H1 (cell line): ENCODE measurements at regions not wholly inside any gene's neighbourhood (a gene's known extent, or its start where the extent isn't known, plus 50 kb on each side); places are given as distances from the start of the nearest gene placed in this dataset.

ENCODE experiments used
- CTCF ChIA-PET: fragments of 300-600 bp; sonication (Branson Sonifier 250); formaldehyde crosslinking; loops from one replicate; lab custom pipeline; 2021; ENCODE audit not compliant: partially characterized antibody; lab: Charles Lee
- POLR2A ChIA-PET: fragments of 300-600 bp; sonication (Branson Sonifier 250); formaldehyde crosslinking; loops from one replicate; lab custom pipeline; 2021; ENCODE audit warnings: inconsistent platforms; ENCODE audit not compliant: partially characterized antibody; lab: Charles Lee
- DNase-seq, 2 experiments: peaks; one replicate each; pipeline versions ENCODE4 v3.0.0 to v3.0.0-alpha.2; 2010 to 2022; ENCODE audit warnings: low spot score in 2 of 2, low read depth in 1 of 2, mixed read lengths in 1 of 2
- FAIRE-seq: peaks from 2 replicates; lab custom pipeline; 2011; peaks lifted over from hg19 to GRCh38; lab: Jason Lieb, UNC
- H2AFZ ChIP-seq: 2 replicates; pipeline ENCODE4 v1.8.1; 2012; ENCODE audit warnings: low read length, inconsistent platforms
- H2AK5ac ChIP-seq: 2 replicates; pipeline ENCODE4 v1.6.1; 2013; ENCODE audit warnings: low read depth, low read length
- H2BK120ac ChIP-seq: replicated peaks from 2 replicates; pipeline ENCODE3; 2013; ENCODE audit warnings: low read depth, low read length, inconsistent platforms
- H2BK12ac ChIP-seq: 2 replicates; pipeline ENCODE4 v1.6.1; 2013; ENCODE audit warnings: low read depth, low read length
- H2BK15ac ChIP-seq: 2 replicates; pipeline ENCODE4 v1.6.1; 2013; ENCODE audit warnings: low read length
- H2BK20ac ChIP-seq: 2 replicates; pipeline ENCODE4 v1.6.1; 2013; ENCODE audit warnings: low read length
- H2BK5ac ChIP-seq: 2 replicates; pipeline ENCODE4 v1.6.1; 2013; ENCODE audit warnings: low read depth, low read length
- H3K14ac ChIP-seq: 2 replicates; pipeline ENCODE4 v1.6.1; 2013; ENCODE audit warnings: inconsistent platforms; ENCODE audit not compliant: insufficient read length
- H3K18ac ChIP-seq: 2 replicates; pipeline ENCODE4 v1.6.1; 2013; ENCODE audit warnings: low read length; ENCODE audit errors: extremely low read depth
- H3K23ac ChIP-seq: 2 replicates; pipeline ENCODE4 v1.6.1; 2013; ENCODE audit warnings: inconsistent platforms; ENCODE audit not compliant: insufficient read length
- H3K23me2 ChIP-seq: 2 replicates; pipeline ENCODE4 v1.6.1; 2013; ENCODE audit warnings: low read depth, low read length
- H3K27ac ChIP-seq: 2 replicates; pipeline ENCODE4 v1.6.1; 2011; ENCODE audit warnings: low read depth, low read length, inconsistent platforms
- H3K27me3 ChIP-seq, 4 experiments: replicated peaks in 1 of 4; 1 replicate in 1 of 4; 2 replicates in 3 of 4; pipeline versions ENCODE4 v1.6.1 to v1.8.1; 2011 to 2013; ENCODE audit warnings: low read length in 3 of 4, mild to moderate bottlenecking in 3 of 4, inconsistent platforms in 2 of 4, mixed read lengths in 2 of 4, moderate library complexity in 1 of 4; ENCODE audit not compliant: control insufficient read depth in 3 of 4, insufficient read depth in 3 of 4; ENCODE audit errors: extremely low read depth in 1 of 4
- H3K36me3 ChIP-seq, 4 experiments: 2 replicates each; pipeline versions ENCODE4 v1.6.1 to v1.8.1; 2011 to 2013; ENCODE audit warnings: mild to moderate bottlenecking in 4 of 4, low read length in 3 of 4, moderate library complexity in 2 of 4, control low read depth in 1 of 4, inconsistent platforms in 1 of 4; ENCODE audit not compliant: insufficient read depth in 4 of 4, control insufficient read depth in 2 of 4
- H3K4ac ChIP-seq: replicated peaks from 2 replicates; pipeline ENCODE3; 2013; ENCODE audit warnings: low read length, low read depth, mixed read lengths, inconsistent platforms; ENCODE audit not compliant: insufficient read length
- H3K4me1 ChIP-seq, 4 experiments: replicated peaks in 1 of 4; 1 replicate in 1 of 4; 2 replicates in 3 of 4; pipeline versions ENCODE4 v1.6.1 to v1.8.1; 2011 to 2013; ENCODE audit warnings: low read length in 3 of 4, inconsistent platforms in 2 of 4, mixed read lengths in 1 of 4; ENCODE audit not compliant: insufficient read depth in 4 of 4, control insufficient read depth in 3 of 4
- H3K4me2 ChIP-seq, 2 experiments: 2 replicates each; pipeline versions ENCODE4 v1.6.1 to v1.8.1; 2011 to 2013; ENCODE audit warnings: low read depth in 2 of 2, low read length in 2 of 2, control low read depth in 1 of 2, inconsistent platforms in 1 of 2, mild to moderate bottlenecking in 1 of 2; ENCODE audit not compliant: insufficient read depth in 1 of 2
- H3K4me3 ChIP-seq, 4 experiments: fragments of 200-600, 300-600 bp in 1 of 4; sonication (generic), shearing (Covaris generic), sonication (Bioruptor Twin) in 1 of 4; 2 replicates each; pipeline versions ENCODE4 v1.5.1 to v1.8.1; 2011 to 2016; ENCODE audit warnings: low read length in 4 of 4, low read depth in 3 of 4, control low read depth in 2 of 4, inconsistent platforms in 2 of 4, mild to moderate bottlenecking in 2 of 4, mixed read lengths in 1 of 4, moderate library complexity in 1 of 4; ENCODE audit not compliant: insufficient read depth in 2 of 4; ENCODE audit errors: extremely low read depth in 1 of 4
- H3K56ac ChIP-seq: replicated peaks from 2 replicates; pipeline ENCODE3; 2013; ENCODE audit warnings: low read depth, mild to moderate bottlenecking, mixed read lengths, low read length, inconsistent platforms; ENCODE audit not compliant: insufficient read length
- H3K79me1 ChIP-seq: 2 replicates; pipeline ENCODE4 v1.6.1; 2013; ENCODE audit warnings: low read depth, low read length, control low read depth
- H3K79me2 ChIP-seq, 2 experiments: 2 replicates each; pipeline versions ENCODE4 v1.6.1 to v1.8.1; 2012 to 2013; ENCODE audit warnings: low read length in 2 of 2, mild to moderate bottlenecking in 2 of 2, inconsistent platforms in 1 of 2; ENCODE audit not compliant: insufficient read depth in 2 of 2, control insufficient read depth in 1 of 2
- H3K9ac ChIP-seq, 4 experiments: replicated peaks in 1 of 4; 1 replicate in 1 of 4; 2 replicates in 3 of 4; pipeline versions ENCODE4 v1.6.1 to v1.8.1; 2011 to 2013; ENCODE audit warnings: low read depth in 3 of 4, low read length in 3 of 4, control low read depth in 2 of 4, mild to moderate bottlenecking in 2 of 4, moderate library complexity in 2 of 4, inconsistent platforms in 1 of 4; ENCODE audit errors: extremely low read depth in 1 of 4
- H3K9me3 ChIP-seq, 2 experiments: 2 replicates each; pipeline versions ENCODE4 v1.6.1 to v1.8.1; 2012 to 2013; ENCODE audit warnings: mild to moderate bottlenecking in 2 of 2, moderate library complexity in 2 of 2, control low read depth in 1 of 2, inconsistent platforms in 1 of 2, low read depth in 1 of 2, low read length in 1 of 2, mixed read lengths in 1 of 2; ENCODE audit not compliant: insufficient read depth in 2 of 2
- H4K20me1 ChIP-seq, 2 experiments: replicated peaks in 1 of 2; 2 replicates each; pipeline versions ENCODE3 to v1.8.1; 2011 to 2013; ENCODE audit warnings: inconsistent platforms in 2 of 2, low read length in 2 of 2, mild to moderate bottlenecking in 1 of 2; ENCODE audit not compliant: insufficient read depth in 2 of 2, control insufficient read depth in 1 of 2
- H4K5ac ChIP-seq: 2 replicates; pipeline ENCODE4 v1.6.1; 2013; ENCODE audit warnings: low read length, low read depth, mixed read lengths, inconsistent platforms; ENCODE audit not compliant: insufficient read length
- H4K8ac ChIP-seq: 2 replicates; pipeline ENCODE4 v1.8.0; 2013; ENCODE audit warnings: mild to moderate bottlenecking, moderate library complexity, low read length, inconsistent platforms; ENCODE audit not compliant: insufficient read depth; ENCODE audit errors: extremely low read depth
- H4K91ac ChIP-seq: replicated peaks from 2 replicates; pipeline ENCODE3; 2013; ENCODE audit warnings: low read length, mixed read lengths, inconsistent platforms; ENCODE audit not compliant: insufficient read length
- ASH2L ChIP-seq: fragments of 200-600, 300-600 bp; sonication (generic); IDR thresholded peaks from one replicate; pipeline ENCODE4 v1.7.1; 2017; ENCODE audit warnings: low read length
- BCL11A ChIP-seq, 2 experiments: IDR thresholded peaks; one replicate each; pipeline ENCODE4 v1.6.1; 2011; ENCODE audit warnings: low read depth in 2 of 2, low read length in 2 of 2, mild to moderate bottlenecking in 2 of 2
- FOSL1 ChIP-seq: IDR thresholded peaks from 2 replicates; pipeline ENCODE4 v1.6.1; 2011; ENCODE audit warnings: mild to moderate bottlenecking, low read depth, low read length, moderate library complexity; ENCODE audit not compliant: insufficient read depth
- HDAC2 ChIP-seq, 2 experiments: fragments of 300-600 bp in 1 of 2; sonication (generic) in 1 of 2; IDR thresholded peaks; 2 replicates each; pipeline ENCODE4 v1.6.1; 2011 to 2012; ENCODE audit warnings: low read depth in 2 of 2, low read length in 2 of 2, mild to moderate bottlenecking in 2 of 2, moderate library complexity in 2 of 2, borderline replicate concordance in 1 of 2, inconsistent platforms in 1 of 2
- KDM5A ChIP-seq: fragments of 200-600 bp; IDR thresholded peaks from 2 replicates; pipeline ENCODE4 v1.7.1; 2012; ENCODE audit warnings: mild to moderate bottlenecking, low read length, inconsistent platforms, mixed read lengths
- POLR2A ChIP-seq, 2 experiments: IDR thresholded peaks; 1 replicate in 1 of 2; 2 replicates in 1 of 2; pipeline ENCODE4 v1.6.1; 2011; ENCODE audit warnings: low read depth in 2 of 2, low read length in 2 of 2, mild to moderate bottlenecking in 2 of 2; ENCODE audit errors: control extremely low read depth in 1 of 2
- RFX5 ChIP-seq: IDR thresholded peaks from 2 replicates; pipeline ENCODE4 v1.6.1; 2011; ENCODE audit warnings: low read depth, low read length, improper control_type of control experiment, borderline replicate concordance
- SIN3A ChIP-seq, 2 experiments: IDR thresholded peaks in 1 of 2; conservative IDR thresholded peaks in 1 of 2; 2 replicates each; pipeline ENCODE4 v1.6.1; 2011 to 2012; ENCODE audit warnings: low read length in 2 of 2, improper control_type of control experiment in 1 of 2, low read depth in 1 of 2, mild to moderate bottlenecking in 1 of 2
- SIRT6 ChIP-seq: IDR thresholded peaks from one replicate; pipeline ENCODE4 v1.7.1; 2012; ENCODE audit warnings: low read length, inconsistent platforms
- SP4 ChIP-seq: IDR thresholded peaks from 2 replicates; pipeline ENCODE4 v1.6.1; 2012; ENCODE audit warnings: low read length, inconsistent platforms
- TBP ChIP-seq: IDR thresholded peaks from 2 replicates; pipeline ENCODE4 v1.6.1; 2011; ENCODE audit warnings: low read depth, low read length, improper control_type of control experiment
- WGBS, 2 experiments: shearing (Covaris generic) in 1 of 2; methylation state at CpG; one replicate each; pipeline versions ENCODE4 v1.1.6 to v1.1.7; 2013 to 2015; ENCODE audit warnings: low lambda C conversion rate in 2 of 2, mixed read lengths in 2 of 2, inconsistent platforms in 1 of 2, low coverage in 1 of 2, missing lambda C conversion rate in 1 of 2; ENCODE audit not compliant: insufficient replicate concordance in 2 of 2, insufficient coverage in 1 of 2, insufficient read length in 1 of 2; ENCODE audit errors: extremely low coverage in 1 of 2, missing lambda C conversion rate in 1 of 2; 5-methylcytosine and 5-hydroxymethylcytosine counted together

GRCh38 chr5:56382896-56383295 lies 149.8 kb upstream of the ANKRD55 start:
- Histone ChIP-seq H3K27me3 (no peaks in the 10 kb centered on the region), H4K5ac (no peak overlapping the region), H3K18ac (no peak overlapping the region), H3K4me2 (no peak overlapping the region), H2AFZ (no peak overlapping the region), H3K56ac (no peak overlapping the region), H3K4ac (no peak overlapping the region), H4K91ac (no peak overlapping the region), H3K79me2 (no peaks in the 10 kb centered on the region), H3K23ac (no peak overlapping the region), H4K8ac (no peak overlapping the region), H2BK120ac (no peak overlapping the region), H3K36me3 (no peaks in the 10 kb centered on the region), H3K4me1 (no peaks in the 10 kb centered on the region), H3K79me1 (no peaks in the 10 kb centered on the region), H3K9me3 (no peaks in the 10 kb centered on the region), H3K23me2 (no peaks in the 10 kb centered on the region), H3K14ac (no peak overlapping the region), H2BK15ac (no peak overlapping the region), H2BK5ac (no peak overlapping the region), H3K27ac (no peak overlapping the region), H3K9ac (no peak overlapping the region), H4K20me1 (no peaks in the 10 kb centered on the region), H2BK12ac (no peak overlapping the region), H3K4me3 (no peak overlapping the region), H2AK5ac (no peak overlapping the region), H2BK20ac (no peak overlapping the region)
- ChIA-PET POLR2A (no interaction called here), CTCF (no interaction called here)
- no peak for DNase-seq
- FAIRE-seq: no peak
- WGBS, 2 experiments: 95% methylated on average over 1 of the region's 1 CpG; no CpG with 5 or more reads in 1 of the 2 experiments
- TF ChIP-seq ASH2L: no peak
- TF ChIP-seq TBP: no peak
- TF ChIP-seq HDAC2 (IDR thresholded peaks at IDR 0.05; ENCODE audit: borderline replicate concordance in 1 of 2, low read depth in 2 of 2, low read length in 2 of 2): no peak
- no peak for TF ChIP-seq KDM5A
- TF ChIP-seq RFX5: no peak
- TF ChIP-seq BCL11A (IDR thresholded peaks at IDR 0.05; ENCODE audit: low read depth in 2 of 2, low read length in 2 of 2): no peak
- TF ChIP-seq SIRT6: no peak
- TF ChIP-seq POLR2A (IDR thresholded peaks at IDR 0.05; ENCODE audit: control extremely low read depth in 1 of 2, low read depth in 2 of 2, low read length in 2 of 2): no peak
- TF ChIP-seq FOSL1: no peak
- no peak for TF ChIP-seq SP4
- no peak for TF ChIP-seq SIN3A (conservative IDR thresholded peaks at IDR 0.05 in 1 of 2, IDR thresholded peaks at IDR 0.05 in 1 of 2; ENCODE audit: low read depth in 1 of 2, low read length in 2 of 2)
